Endothelial cell of umbilical vein (primary cell): ENCODE measurements at regions not wholly inside any gene's neighbourhood (a gene's known extent, or its start where the extent isn't known, plus 50 kb on each side); places are given as distances from the start of the nearest gene placed in this dataset.

Source experiments
- BruUV-seq: library from RNA; stranded (reverse); fragments of 400-500 nt; replicated peaks from 2 replicates; lab custom pipeline; 2021; lab: Mats Ljungman, UMichigan
- CTCF ChIA-PET: fragments of 300-600, 350-600 bp; sonication (Branson Sonifier 250); formaldehyde crosslinking; loops from one replicate; lab custom pipeline; 2021; ENCODE audit warnings: antibody characterized with exemption, inconsistent platforms; lab: Charles Lee
- POLR2A ChIA-PET: fragments of 300-600, 350-600 bp; sonication (Branson Sonifier 250); formaldehyde crosslinking; loops from one replicate; lab custom pipeline; 2021; ENCODE audit warnings: antibody characterized with exemption, inconsistent platforms; lab: Charles Lee
- DNase-seq: peaks from one replicate; pipeline ENCODE4 v3.0.0-alpha.2; 2011; ENCODE audit warnings: low read depth, low spot score
- FAIRE-seq: peaks from 2 replicates; lab custom pipeline; 2011; peaks lifted over from hg19 to GRCh38; lab: Jason Lieb, UNC
- H2AFZ ChIP-seq: 2 replicates; pipeline ENCODE4 v1.6.0; 2012; ENCODE audit warnings: low read depth, low read length, control low read depth, inconsistent platforms
- H3K27ac ChIP-seq: 2 replicates; pipeline ENCODE4 v1.5.1; 2011; ENCODE audit warnings: low read depth, mild to moderate bottlenecking, control low read depth, low read length, moderate library complexity; ENCODE audit not compliant: insufficient read depth
- H3K27me3 ChIP-seq, 2 experiments: 2 replicates each; pipeline versions ENCODE4 v1.6.0 to v1.6.1; 2011; ENCODE audit warnings: low read length in 2 of 2, mixed read lengths in 1 of 2; ENCODE audit not compliant: control insufficient read depth in 2 of 2, insufficient read depth in 2 of 2
- H3K36me3 ChIP-seq, 2 experiments: 2 replicates in 1 of 2; 3 replicates in 1 of 2; pipeline ENCODE4 v1.5.1; 2011; ENCODE audit warnings: low read length in 2 of 2, mild to moderate bottlenecking in 1 of 2, moderate library complexity in 1 of 2; ENCODE audit not compliant: control insufficient read depth in 2 of 2, insufficient read depth in 2 of 2; ENCODE audit errors: extremely low read depth in 1 of 2
- H3K4me1 ChIP-seq: 3 replicates; pipeline ENCODE4 v1.5.1; 2011; ENCODE audit warnings: mild to moderate bottlenecking, low read length; ENCODE audit not compliant: control insufficient read depth, insufficient read depth; ENCODE audit errors: extremely low read depth
- H3K4me2 ChIP-seq: 2 replicates; pipeline ENCODE4 v1.6.1; 2011; ENCODE audit warnings: low read length, control low read depth, mixed read lengths; ENCODE audit not compliant: insufficient read depth
- H3K4me3 ChIP-seq, 3 experiments: fragments of 200-600 bp in 1 of 3; sonication (generic), shearing (Covaris generic) in 1 of 3; replicated peaks in 1 of 3; 2 replicates each; pipeline ENCODE4 v1.5.1; 2011 to 2016; ENCODE audit warnings: control low read depth in 3 of 3, low read length in 3 of 3, mild to moderate bottlenecking in 2 of 3, inconsistent platforms in 1 of 3, low read depth in 1 of 3, moderate library complexity in 1 of 3; ENCODE audit not compliant: insufficient read depth in 1 of 3
- H3K79me2 ChIP-seq: 2 replicates; pipeline ENCODE4 v1.6.0; 2012; ENCODE audit warnings: low read length, inconsistent platforms; ENCODE audit not compliant: control insufficient read depth, insufficient read depth
- H3K9ac ChIP-seq: replicated peaks from 2 replicates; pipeline ENCODE3; 2011; ENCODE audit warnings: low read length, control low read depth; ENCODE audit not compliant: insufficient read depth; ENCODE audit errors: extremely low read depth
- H3K9me1 ChIP-seq: replicated peaks from 3 replicates; pipeline ENCODE4 v1.6.0; 2011; ENCODE audit warnings: mild to moderate bottlenecking, low read length; ENCODE audit not compliant: control insufficient read depth, insufficient read depth; ENCODE audit errors: extremely low read depth
- H3K9me3 ChIP-seq: replicated peaks from 2 replicates; pipeline ENCODE4 v1.5.1; 2012; ENCODE audit warnings: low read length, inconsistent platforms; ENCODE audit not compliant: control insufficient read depth, insufficient read depth
- H4K20me1 ChIP-seq: replicated peaks from 2 replicates; pipeline ENCODE3; 2011; ENCODE audit warnings: mild to moderate bottlenecking, low read length; ENCODE audit not compliant: control insufficient read depth, insufficient read depth; ENCODE audit errors: extremely low read depth
- CTCF ChIP-seq, 2 donors: IDR thresholded peaks; 1 replicate in 1 of 2; 2 replicates in 1 of 2; pipeline ENCODE4 v1.5.1; 2011; ENCODE audit warnings: low read length in 2 of 2, mild to moderate bottlenecking in 2 of 2, moderate library complexity in 2 of 2, control low read depth in 1 of 2, inconsistent platforms in 1 of 2, low read depth in 1 of 2; ENCODE audit not compliant: insufficient read depth in 1 of 2; ENCODE audit errors: extremely low read depth in 1 of 2
- EZH2 ChIP-seq: IDR thresholded peaks from 2 replicates; pipeline ENCODE4 v1.6.1; 2012; ENCODE audit warnings: borderline replicate concordance, low read depth, mild to moderate bottlenecking, moderate library complexity, low read length, inconsistent platforms; ENCODE audit not compliant: severe bottlenecking
- FOS ChIP-seq: IDR thresholded peaks from 2 replicates; pipeline ENCODE4 v1.6.1; 2011; ENCODE audit warnings: mild to moderate bottlenecking, low read length, moderate library complexity, borderline replicate concordance; ENCODE audit not compliant: insufficient read depth
- GATA2 ChIP-seq: IDR thresholded peaks from 2 replicates; pipeline ENCODE4 v1.7.0; 2011; ENCODE audit warnings: low read depth, mild to moderate bottlenecking, moderate library complexity, mixed read lengths, low read length; ENCODE audit not compliant: insufficient read length, insufficient read depth
- JUN ChIP-seq: IDR thresholded peaks from 2 replicates; pipeline ENCODE4 v1.6.1; 2011; ENCODE audit warnings: borderline replicate concordance, low read depth; ENCODE audit not compliant: insufficient read length, insufficient read depth
- MAX ChIP-seq: IDR thresholded peaks from 2 replicates; pipeline ENCODE4 v1.6.1; 2011; ENCODE audit not compliant: insufficient read depth, insufficient read length
- MYC ChIP-seq: IDR thresholded peaks from one replicate; pipeline ENCODE4 v1.6.1; 2011; ENCODE audit warnings: mild to moderate bottlenecking, low read depth, low read length
- POLR2A ChIP-seq: IDR thresholded peaks from 2 replicates; pipeline ENCODE4 v1.6.1; 2012; ENCODE audit warnings: low read depth, mild to moderate bottlenecking, control low read depth, low read length
- POLR2AphosphoS5 ChIP-seq: IDR thresholded peaks from 2 replicates; pipeline ENCODE4 v1.6.1; 2012; ENCODE audit warnings: low read depth, mild to moderate bottlenecking, control low read depth, low read length, moderate library complexity; ENCODE audit not compliant: insufficient read depth
- dilution Hi-C: fragments of 300-500 bp; cut with MboI; formaldehyde crosslinking; loops from one replicate; pipeline ENCODE4 v1.15.0; 2019; ENCODE audit warnings: low sequenced_read_pairs; ENCODE audit not compliant: extremely low pct_ligation_motif_present
- intact Hi-C: fragments of 100-400 bp; cut with micrococcal nuclease; formaldehyde crosslinking; loops from one replicate; pipeline ENCODE4 v1.10.0; 2022

GRCh38 chr7:118836933-118837332 is 612.4 kb downstream of the ANKRD7 start:
- H3K9ac ChIP-seq: no peak overlapping the region
- no peak for FAIRE-seq
- H3K79me2 ChIP-seq: no peaks in the 10 kb centered on the region
- no peaks in the 10 kb centered on the region for H4K20me1 ChIP-seq
- peaks cover 7% of the 10 kb centered on the region for H3K9me3 ChIP-seq
- no peaks in the 10 kb centered on the region for H3K27me3 ChIP-seq
- no peaks in the 10 kb centered on the region for H3K9me1 ChIP-seq
- no peak overlapping the region for H3K4me2 ChIP-seq
- intact Hi-C loops (no loop called here), dilution Hi-C loops (no loop called here)
- H3K36me3 ChIP-seq: no peaks in the 10 kb centered on the region
- H3K4me3 ChIP-seq: no peak overlapping the region
- no peak overlapping the region for H3K27ac ChIP-seq
- ChIA-PET POLR2A (no interaction called here), CTCF (no interaction called here)
- TF ChIP-seq POLR2A (no peak), JUN (no peak), MAX (no peak), CTCF (IDR thresholded peaks at IDR 0.05; ENCODE audit: extremely low read depth in 1 of 2, insufficient read depth in 1 of 2, low read depth in 1 of 2, low read length in 2 of 2) (no peak), EZH2 (no peak), POLR2AphosphoS5 (no peak), FOS (no peak), GATA2 (no peak), MYC (no peak)
- no peaks in the 10 kb centered on the region for H3K4me1 ChIP-seq
- no peak overlapping the region for H2AFZ ChIP-seq
- DNase-seq: no peak
- no TSS peak for BruUV-seq
